Keratinocyte (primary cell): ENCODE measurements at regions not wholly inside any gene's neighbourhood (a gene's known extent, or its start where the extent isn't known, plus 50 kb on each side); places are given as distances from the start of the nearest gene placed in this dataset.

ENCODE experiments used
- DNase-seq: peaks from one replicate; pipeline ENCODE4 v3.0.0-alpha.2; 2011; ENCODE audit warnings: low read depth, missing footprints, low spot score
- FAIRE-seq: peaks from 2 replicates; lab custom pipeline; 2011; peaks lifted over from hg19 to GRCh38; lab: Jason Lieb, UNC
- H2AFZ ChIP-seq: 2 replicates; pipeline ENCODE4 v1.6.0; 2012; ENCODE audit warnings: low read length, control low read depth, inconsistent platforms; ENCODE audit not compliant: control insufficient read depth
- H3K27ac ChIP-seq: 2 replicates; pipeline ENCODE4 v1.5.1; 2011; ENCODE audit warnings: low read length; ENCODE audit not compliant: control insufficient read depth, insufficient read depth
- H3K27me3 ChIP-seq: 3 replicates; pipeline ENCODE4 v1.6.0; 2011; ENCODE audit warnings: low read length; ENCODE audit not compliant: control insufficient read depth, insufficient read depth; ENCODE audit errors: extremely low read depth
- H3K36me3 ChIP-seq, 2 experiments: 2 replicates in 1 of 2; 3 replicates in 1 of 2; pipeline ENCODE4 v1.5.1; 2011; ENCODE audit warnings: low read length in 2 of 2, mild to moderate bottlenecking in 1 of 2; ENCODE audit not compliant: control insufficient read depth in 2 of 2, insufficient read depth in 2 of 2; ENCODE audit errors: extremely low read depth in 1 of 2
- H3K4me1 ChIP-seq: 3 replicates; pipeline ENCODE4 v1.5.1; 2011; ENCODE audit warnings: low read length; ENCODE audit not compliant: control insufficient read depth, insufficient read depth; ENCODE audit errors: extremely low read depth
- H3K4me2 ChIP-seq: 3 replicates; pipeline ENCODE4 v1.6.0; 2011; ENCODE audit warnings: low read depth, low read length; ENCODE audit not compliant: control insufficient read depth, insufficient read depth; ENCODE audit errors: extremely low read depth
- H3K4me3 ChIP-seq, 3 experiments: fragments of 200-600 bp in 1 of 3; sonication (generic) in 1 of 3; 2 replicates in 2 of 3; 3 replicates in 1 of 3; pipeline ENCODE4 v1.5.1; 2011 to 2016; ENCODE audit warnings: low read length in 3 of 3, mild to moderate bottlenecking in 3 of 3, control low read depth in 2 of 3, inconsistent platforms in 1 of 3, low read depth in 1 of 3, mixed read lengths in 1 of 3, mixed run types in 1 of 3, moderate library complexity in 1 of 3; ENCODE audit not compliant: control insufficient read depth in 2 of 3, insufficient read depth in 2 of 3; ENCODE audit errors: extremely low read depth in 1 of 3
- H3K79me2 ChIP-seq: 2 replicates; pipeline ENCODE4 v1.6.0; 2012; ENCODE audit warnings: low read length; ENCODE audit not compliant: control insufficient read depth, insufficient read depth
- H3K9ac ChIP-seq: 3 replicates; pipeline ENCODE4 v1.6.0; 2011; ENCODE audit warnings: low read length; ENCODE audit not compliant: control insufficient read depth, insufficient read depth; ENCODE audit errors: extremely low read depth
- H3K9me1 ChIP-seq: 3 replicates; pipeline ENCODE4 v1.6.0; 2011; ENCODE audit warnings: low read length; ENCODE audit not compliant: control insufficient read depth, insufficient read depth; ENCODE audit errors: extremely low read depth
- H3K9me3 ChIP-seq: 2 replicates; pipeline ENCODE4 v1.5.1; 2012; ENCODE audit warnings: low read depth, low read length; ENCODE audit not compliant: control insufficient read depth
- H4K20me1 ChIP-seq: 3 replicates; pipeline ENCODE4 v1.6.0; 2011; ENCODE audit warnings: low read length; ENCODE audit not compliant: control insufficient read depth, insufficient read depth; ENCODE audit errors: extremely low read depth
- EZH2 ChIP-seq: IDR thresholded peaks from one replicate; pipeline ENCODE4 v1.6.1; 2012; ENCODE audit warnings: inconsistent platforms, mild to moderate bottlenecking, low read length, moderate library complexity
- dilution Hi-C: fragments of 300-500 bp; cut with MboI; formaldehyde crosslinking; loops from one replicate; pipeline ENCODE4 v1.7.0; 2020; ENCODE audit warnings: low sequenced_read_pairs; ENCODE audit not compliant: extremely low pct_ligation_motif_present
- TF ChIP-seq, protein P1 (sequence below), 3 experiments: IDR thresholded peaks in 1 of 3; conservative IDR thresholded peaks in 1 of 3; optimal IDR thresholded peaks in 1 of 3; 2 replicates in 2 of 3; 3 replicates in 1 of 3; pipeline versions ENCODE3 to v1.5.1; 2011; ENCODE audit warnings: low read length in 3 of 3, mild to moderate bottlenecking in 3 of 3, moderate library complexity in 2 of 3, control low read depth in 1 of 3, inconsistent platforms in 1 of 3; ENCODE audit not compliant: insufficient read depth in 2 of 3; ENCODE audit errors: extremely low read depth in 1 of 3

DNA sequence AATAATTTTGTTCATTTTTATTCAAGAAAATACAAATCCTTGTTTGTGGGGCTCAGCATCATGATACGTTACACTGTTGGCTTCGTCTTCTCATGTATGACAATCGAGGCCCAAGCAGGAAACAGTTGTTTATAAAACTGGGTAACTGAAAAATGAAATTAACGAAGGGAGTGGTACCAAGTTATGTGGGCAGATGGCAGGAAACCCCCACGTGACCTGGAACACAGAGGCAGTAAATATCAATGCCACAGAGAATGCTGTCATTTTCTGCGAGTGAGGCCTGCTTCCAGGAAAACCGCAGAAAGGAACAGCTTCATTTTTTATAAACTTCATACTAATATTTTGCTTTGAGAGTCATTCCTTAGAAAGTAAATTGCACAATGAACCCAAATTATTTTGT lies 201.0 kb upstream of the ADARB2 start:
- dilution Hi-C loops: no loop called here
- Histone ChIP-seq H3K9me3 (no peaks in the 10 kb centered on the region), H4K20me1 (no peaks in the 10 kb centered on the region)

DNA sequence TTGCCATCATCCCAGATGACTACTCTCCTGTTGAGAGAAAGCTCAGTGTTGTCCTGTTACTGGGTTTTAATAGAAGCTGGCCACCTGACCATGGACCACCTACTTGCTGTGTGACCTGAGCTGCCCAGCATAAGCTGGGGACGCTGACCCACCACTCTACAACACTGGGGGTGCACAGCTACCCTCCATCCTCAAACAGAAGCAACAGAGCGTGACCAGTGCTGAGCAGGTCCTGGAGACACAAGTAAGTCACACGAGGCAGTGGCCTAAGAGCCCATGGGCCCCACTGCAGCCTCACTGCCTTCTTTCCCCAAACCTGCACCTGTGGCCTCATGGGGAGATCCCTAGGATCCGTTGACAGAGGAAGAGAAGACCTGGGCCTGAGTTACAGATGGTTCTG lies 198.6 kb upstream of the ADARB2 start:
- dilution Hi-C loops: no loop called here
- FAIRE-seq: no peak

More for the DNA sequence above, 201.0 kb upstream of the ADARB2 start:
- Histone ChIP-seq H2AFZ (no peak overlapping the region), H3K27ac (no peak overlapping the region), H3K27me3 (no peaks in the 10 kb centered on the region), H3K9ac (no peak overlapping the region), H3K9me1 (no peaks in the 10 kb centered on the region), H3K4me1 (no peaks in the 10 kb centered on the region), H3K79me2 (no peaks in the 10 kb centered on the region), H3K4me3 (no peak overlapping the region), H3K36me3 (no peaks in the 10 kb centered on the region), H3K4me2 (no peak overlapping the region)
- no peak for FAIRE-seq
- no peak for TF ChIP-seq EZH2
- TF ChIP-seq, protein P1, sequence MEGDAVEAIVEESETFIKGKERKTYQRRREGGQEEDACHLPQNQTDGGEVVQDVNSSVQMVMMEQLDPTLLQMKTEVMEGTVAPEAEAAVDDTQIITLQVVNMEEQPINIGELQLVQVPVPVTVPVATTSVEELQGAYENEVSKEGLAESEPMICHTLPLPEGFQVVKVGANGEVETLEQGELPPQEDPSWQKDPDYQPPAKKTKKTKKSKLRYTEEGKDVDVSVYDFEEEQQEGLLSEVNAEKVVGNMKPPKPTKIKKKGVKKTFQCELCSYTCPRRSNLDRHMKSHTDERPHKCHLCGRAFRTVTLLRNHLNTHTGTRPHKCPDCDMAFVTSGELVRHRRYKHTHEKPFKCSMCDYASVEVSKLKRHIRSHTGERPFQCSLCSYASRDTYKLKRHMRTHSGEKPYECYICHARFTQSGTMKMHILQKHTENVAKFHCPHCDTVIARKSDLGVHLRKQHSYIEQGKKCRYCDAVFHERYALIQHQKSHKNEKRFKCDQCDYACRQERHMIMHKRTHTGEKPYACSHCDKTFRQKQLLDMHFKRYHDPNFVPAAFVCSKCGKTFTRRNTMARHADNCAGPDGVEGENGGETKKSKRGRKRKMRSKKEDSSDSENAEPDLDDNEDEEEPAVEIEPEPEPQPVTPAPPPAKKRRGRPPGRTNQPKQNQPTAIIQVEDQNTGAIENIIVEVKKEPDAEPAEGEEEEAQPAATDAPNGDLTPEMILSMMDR (optimal IDR thresholded peaks at IDR 0.05 in 1 of 3, IDR thresholded peaks at IDR 0.05 in 1 of 3, conservative IDR thresholded peaks at IDR 0.05 in 1 of 3; ENCODE audit: extremely low read depth in 1 of 3, insufficient read depth in 2 of 3, low read length in 3 of 3): no peak
- no peak for DNase-seq

More for the DNA sequence above, 198.6 kb upstream of the ADARB2 start:
- H3K27ac ChIP-seq: no peak overlapping the region
- no peak overlapping the region for H2AFZ ChIP-seq
- no peak overlapping the region for H3K4me2 ChIP-seq
- no peaks in the 10 kb centered on the region for H3K9me3 ChIP-seq
- no peaks in the 10 kb centered on the region for H3K4me1 ChIP-seq
- no peaks in the 10 kb centered on the region for H4K20me1 ChIP-seq
- H3K79me2 ChIP-seq: no peaks in the 10 kb centered on the region
- no peaks in the 10 kb centered on the region for H3K9me1 ChIP-seq
- no peak for DNase-seq
- no peaks in the 10 kb centered on the region for H3K36me3 ChIP-seq
- no peaks in the 10 kb centered on the region for H3K27me3 ChIP-seq
- H3K9ac ChIP-seq: no peak overlapping the region
- no peak overlapping the region for H3K4me3 ChIP-seq
- TF ChIP-seq, protein P1 (optimal IDR thresholded peaks at IDR 0.05 in 1 of 3, IDR thresholded peaks at IDR 0.05 in 1 of 3, conservative IDR thresholded peaks at IDR 0.05 in 1 of 3; ENCODE audit: extremely low read depth in 1 of 3, insufficient read depth in 2 of 3, low read length in 3 of 3): no peak
- TF ChIP-seq EZH2: no peak
